Activated naive CD4-positive, alpha-beta T cell treated with anti-CD3 and anti-CD28 coated beads, Interleukin-2, amount 10 ng/mL, durations not matched to agents 7 days and 5 days (primary cell): ENCODE measurements at regions not wholly inside any gene's neighbourhood (a gene's known extent, or its start where the extent isn't known, plus 50 kb on each side); places are given as distances from the start of the nearest gene placed in this dataset.

Experiments
- CTCF ChIA-PET: fragments of 350-600 bp; sonication (Branson Sonifier 250); formaldehyde crosslinking; loops from one replicate; lab custom pipeline; 2021; ENCODE audit warnings: antibody characterized with exemption; lab: Charles Lee
- DNase-seq: peaks from one replicate; pipeline ENCODE4 v3.0.0-alpha.2; 2020
- H3K27ac Mint-ChIP-seq: one replicate; pipeline ENCODE4 v1.8.0; 2021; ENCODE audit warnings: mild to moderate bottlenecking, moderate library complexity, mixed read lengths
- H3K27me3 Mint-ChIP-seq: one replicate; pipeline ENCODE4 v1.8.0; 2021; ENCODE audit warnings: mild to moderate bottlenecking, mixed read lengths
- H3K36me3 Mint-ChIP-seq: one replicate; pipeline ENCODE4 v1.8.0; 2021; ENCODE audit warnings: mixed read lengths
- H3K4me1 Mint-ChIP-seq: one replicate; pipeline ENCODE4 v1.8.0; 2021; ENCODE audit warnings: mixed read lengths
- H3K4me3 Mint-ChIP-seq: one replicate; pipeline ENCODE4 v1.8.0; 2021; ENCODE audit warnings: mild to moderate bottlenecking, moderate library complexity, mixed read lengths
- H3K9me3 Mint-ChIP-seq: one replicate; pipeline ENCODE4 v1.8.0; 2021; ENCODE audit warnings: mixed read lengths

DNA sequence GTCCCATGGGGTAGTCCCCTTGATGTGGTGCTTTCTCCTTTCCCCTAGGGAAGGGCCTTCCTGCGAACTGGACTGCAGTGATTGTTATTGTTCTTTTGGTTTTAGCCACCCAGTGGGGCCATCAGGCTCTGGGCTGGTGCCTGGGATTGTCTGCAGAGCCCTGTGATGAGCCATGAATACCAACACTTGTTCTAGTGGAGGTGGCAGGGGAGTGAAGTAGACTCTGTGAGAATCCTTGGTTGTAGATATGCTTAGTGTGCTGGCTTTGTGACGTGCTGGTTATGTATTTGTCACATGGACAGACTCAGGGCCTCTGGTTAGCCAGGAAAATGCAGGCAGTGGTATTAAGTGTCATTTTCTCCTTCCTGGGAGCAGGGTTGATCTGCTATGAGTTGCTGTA lies 51.8 kb upstream of the NDUFB4 start:
- Mint-ChIP-seq H3K27me3 (no peaks in the 10 kb centered on the region), H3K4me1 (no peaks in the 10 kb centered on the region), H3K9me3 (peaks cover 15% of the 10 kb centered on the region), H3K4me3 (no peak overlapping the region), H3K27ac (no peak overlapping the region), H3K36me3 (peaks cover 1% of the 10 kb centered on the region)
- DNase-seq: no peak
- CTCF ChIA-PET: no interaction called here

DNA sequence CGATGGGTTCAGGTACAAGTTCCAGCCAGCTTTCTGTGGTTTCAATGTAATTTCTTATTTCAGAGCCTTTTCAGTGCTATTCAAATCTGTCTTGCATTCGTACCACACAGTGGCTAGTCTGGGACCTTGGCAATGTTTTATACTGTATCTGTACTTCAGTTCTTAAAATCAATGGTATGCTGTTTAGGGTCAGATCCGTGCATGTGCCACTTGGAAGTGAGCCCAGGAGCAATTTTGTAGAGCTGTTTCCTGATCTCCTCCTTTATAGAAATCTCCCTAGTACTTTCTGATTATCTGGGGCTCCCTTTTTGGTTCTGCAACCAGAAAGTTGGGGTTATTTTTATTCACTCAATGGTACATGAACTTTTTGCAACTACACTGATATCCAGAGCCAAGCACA lies 59.5 kb upstream of the NDUFB4 start:
- Mint-ChIP-seq H3K4me1 (no peaks in the 10 kb centered on the region), H3K27ac (no peak overlapping the region), H3K36me3 (no peaks in the 10 kb centered on the region), H3K9me3 (peaks cover 14% of the 10 kb centered on the region), H3K27me3 (peaks cover 8% of the 10 kb centered on the region), H3K4me3 (no peak overlapping the region)
- DNase-seq: no peak
- CTCF ChIA-PET: no interaction called here

DNA sequence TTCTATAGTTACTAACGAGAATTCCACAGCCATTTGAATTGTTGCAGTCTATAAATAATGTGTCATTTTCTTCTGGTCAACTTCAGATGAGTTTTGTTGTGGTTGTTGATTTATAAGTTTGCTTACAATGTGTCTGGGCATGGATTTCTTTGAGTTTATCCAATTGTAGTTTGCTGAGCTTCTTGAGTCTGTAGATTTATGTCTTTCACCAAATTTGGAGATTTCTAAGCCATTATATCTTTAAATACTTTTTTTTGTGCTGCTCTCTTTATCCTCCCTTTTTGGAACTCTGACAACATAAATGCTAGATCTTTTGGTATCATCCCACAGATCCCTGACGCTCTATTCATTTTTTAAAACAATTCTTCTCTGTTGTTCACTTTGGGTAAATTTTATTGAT lies 63.2 kb upstream of the NDUFB4 start:
- Mint-ChIP-seq H3K36me3 (no peaks in the 10 kb centered on the region), H3K4me1 (no peaks in the 10 kb centered on the region), H3K27me3 (peaks cover 10% of the 10 kb centered on the region), H3K4me3 (no peak overlapping the region), H3K9me3 (no peaks in the 10 kb centered on the region), H3K27ac (no peak overlapping the region)
- DNase-seq: no peak
- CTCF ChIA-PET: no interaction called here

DNA sequence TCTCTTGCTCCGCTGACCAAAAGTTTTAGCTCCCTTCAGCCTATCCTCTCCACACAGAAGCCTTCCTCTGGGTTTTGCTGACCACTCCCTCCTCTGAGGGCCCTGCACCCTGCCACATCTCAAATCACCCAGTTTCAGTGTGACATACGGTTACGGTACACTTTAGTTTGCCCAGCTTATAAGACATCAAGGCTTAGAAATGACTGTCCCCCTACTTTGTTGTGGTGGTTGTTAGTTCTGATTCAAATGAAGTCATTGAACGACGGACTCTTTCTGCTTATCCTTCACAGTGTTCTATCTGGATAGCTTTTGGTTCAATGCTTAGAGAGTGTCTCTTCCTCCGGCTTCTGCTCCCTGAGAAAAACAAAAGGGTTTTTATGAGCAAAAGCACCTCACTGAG lies 68.0 kb upstream of the NDUFB4 start:
- Mint-ChIP-seq H3K27me3 (peaks cover 4% of the 10 kb centered on the region), H3K4me3 (no peak overlapping the region), H3K36me3 (no peaks in the 10 kb centered on the region), H3K4me1 (peaks cover 2% of the 10 kb centered on the region), H3K9me3 (no peaks in the 10 kb centered on the region), H3K27ac (no peak overlapping the region)
- CTCF ChIA-PET: no interaction called here
- DNase-seq: no peak

DNA sequence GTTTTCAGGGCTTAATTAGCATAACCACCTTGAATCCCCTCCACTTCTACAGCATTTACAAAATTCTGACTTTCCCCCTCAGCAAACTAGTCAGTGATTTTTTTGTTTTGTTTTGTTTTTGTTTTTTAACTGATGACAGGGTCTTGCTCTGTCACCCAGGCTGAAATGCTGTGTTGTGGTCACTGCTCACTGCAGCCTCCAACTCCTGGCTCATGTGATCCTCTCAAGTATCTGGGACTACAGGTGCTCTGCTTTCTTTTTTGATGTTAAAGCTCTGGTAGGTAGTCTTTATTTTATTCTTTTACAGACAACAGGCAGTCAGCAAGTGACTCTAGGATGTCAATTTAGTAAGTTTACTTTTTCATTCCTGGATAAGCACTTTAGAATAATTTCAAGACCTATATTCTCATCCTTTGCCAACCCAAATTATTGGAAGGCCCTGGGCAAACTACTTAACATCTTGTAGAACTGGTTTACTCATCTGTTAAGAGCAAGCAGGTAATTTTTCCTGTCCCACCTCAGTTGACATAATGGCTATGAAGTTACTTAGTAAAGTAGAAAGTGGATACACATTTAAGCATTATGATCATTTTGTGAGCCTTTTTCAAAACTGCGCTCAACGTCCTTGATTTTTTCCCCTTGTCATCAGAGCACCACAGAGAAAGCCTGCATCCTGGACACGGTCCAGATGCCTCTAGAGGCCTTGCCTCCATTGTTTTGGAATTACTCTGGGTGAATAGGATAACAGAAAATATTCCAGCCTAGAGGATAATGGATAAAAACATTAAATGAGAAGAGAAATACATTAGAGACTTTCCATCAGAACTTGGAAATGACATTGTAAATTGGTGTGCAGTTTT lies 69.9 kb upstream of the NDUFB4 start:
- peaks cover 4% of the 10 kb centered on the region for H3K27me3 Mint-ChIP-seq
- H3K9me3 Mint-ChIP-seq: no peaks in the 10 kb centered on the region
- H3K4me1 Mint-ChIP-seq: peaks cover 2% of the 10 kb centered on the region
- CTCF ChIA-PET: interaction anchor here (1.5 kb wide), 1 partner anchor 109 kb away, joined by 3 read pairs; no protein-coding TSS in a partner anchor
- H3K27ac Mint-ChIP-seq: no peak overlapping the region
- no peak for DNase-seq
- H3K36me3 Mint-ChIP-seq: no peaks in the 10 kb centered on the region
- no peak overlapping the region for H3K4me3 Mint-ChIP-seq

DNA sequence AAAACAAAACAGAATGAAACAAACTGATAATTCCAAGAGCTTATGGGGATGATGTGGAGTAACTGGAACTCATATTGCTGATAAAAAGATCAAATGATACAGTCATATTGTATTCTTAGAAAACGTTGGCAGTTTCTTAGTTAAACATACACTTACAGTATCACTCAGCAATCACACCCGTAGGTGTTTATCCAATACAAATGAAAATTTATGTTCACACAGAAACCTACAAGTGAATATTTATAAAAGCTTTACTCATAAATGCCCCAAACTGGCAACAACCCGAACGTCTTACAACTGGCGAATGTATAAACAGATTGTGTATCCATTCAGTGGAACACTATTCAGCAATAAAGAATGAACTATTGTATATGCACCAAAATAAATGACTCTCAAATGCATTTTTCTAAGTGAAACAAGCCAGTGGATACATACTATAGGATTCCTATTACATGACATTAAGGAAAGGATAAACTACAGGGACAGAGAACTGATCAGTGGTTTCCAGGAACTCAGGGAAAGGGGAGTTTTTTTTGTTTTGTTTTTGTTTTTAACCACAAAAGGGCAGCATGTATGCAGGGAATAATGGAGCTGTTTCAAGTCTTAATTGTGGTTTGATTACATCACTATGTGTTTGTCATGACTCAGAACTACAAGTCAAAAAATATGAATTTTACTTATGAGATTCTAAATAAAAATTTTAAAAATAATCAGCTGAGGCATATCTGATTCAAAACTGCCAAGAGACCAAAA lies 71.8 kb upstream of the NDUFB4 start:
- H3K27ac Mint-ChIP-seq: no peak overlapping the region
- peaks cover 2% of the 10 kb centered on the region for H3K4me1 Mint-ChIP-seq
- no peaks in the 10 kb centered on the region for H3K36me3 Mint-ChIP-seq
- DNase-seq: no peak
- H3K9me3 Mint-ChIP-seq: no peaks in the 10 kb centered on the region
- H3K27me3 Mint-ChIP-seq: peaks cover 4% of the 10 kb centered on the region
- H3K4me3 Mint-ChIP-seq: no peak overlapping the region
- CTCF ChIA-PET: interaction anchor here (1.4 to 1.5 kb wide), 2 partner anchors 35 to 107 kb away, joined by 3 to 4 read pairs; no protein-coding TSS in a partner anchor

DNA sequence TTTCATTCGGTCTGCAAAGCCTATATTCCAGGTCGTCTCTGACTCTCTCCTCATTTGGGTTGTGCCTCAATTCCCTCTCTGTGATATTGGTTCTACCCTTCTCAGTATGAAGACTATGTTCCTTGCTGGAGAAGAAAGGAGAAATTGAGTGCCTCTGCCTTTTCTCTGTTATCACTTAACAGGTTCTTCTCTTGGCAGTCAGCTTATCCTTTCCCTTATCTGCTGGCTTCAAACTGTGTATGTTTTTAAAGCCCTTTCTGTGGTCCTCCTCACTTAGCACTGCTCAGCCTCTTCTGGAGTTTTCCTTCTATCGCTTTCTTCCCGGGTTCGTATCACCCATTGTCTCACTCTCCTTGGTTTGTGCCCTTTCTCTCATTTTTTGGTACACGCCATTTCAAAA lies 65.3 kb upstream of the FSTL1 start:
- CTCF ChIA-PET: no interaction called here
- no peak for DNase-seq
- no peaks in the 10 kb centered on the region for H3K36me3 Mint-ChIP-seq
- peaks cover under 1% of the 10 kb centered on the region for H3K27me3 Mint-ChIP-seq
- H3K27ac Mint-ChIP-seq: no peak overlapping the region
- H3K4me3 Mint-ChIP-seq: no peak overlapping the region
- no peaks in the 10 kb centered on the region for H3K9me3 Mint-ChIP-seq
- no peaks in the 10 kb centered on the region for H3K4me1 Mint-ChIP-seq

DNA sequence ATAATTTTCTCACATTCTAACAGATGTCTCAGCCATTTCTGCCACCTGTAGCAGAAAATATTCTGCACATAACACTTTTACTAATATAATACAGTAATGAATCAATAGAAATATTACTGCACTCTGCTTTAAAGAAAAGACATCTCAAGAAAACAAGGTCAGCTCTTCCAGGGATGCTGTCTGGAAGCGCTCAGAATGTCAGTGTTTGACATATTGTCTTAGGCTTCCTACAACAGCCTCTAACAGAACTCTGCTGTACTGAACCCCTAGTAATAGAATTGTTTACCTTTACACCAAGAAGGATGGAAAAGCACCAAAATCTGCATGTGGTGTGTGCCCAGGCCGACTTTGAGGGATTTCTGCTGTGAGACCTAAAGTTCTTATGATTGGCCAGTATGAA lies 61.9 kb upstream of the FSTL1 start:
- H3K9me3 Mint-ChIP-seq: peaks cover 2% of the 10 kb centered on the region
- no peak overlapping the region for H3K27ac Mint-ChIP-seq
- CTCF ChIA-PET: no interaction called here
- peaks cover 8% of the 10 kb centered on the region for H3K27me3 Mint-ChIP-seq
- no peaks in the 10 kb centered on the region for H3K4me1 Mint-ChIP-seq
- no peak overlapping the region for H3K4me3 Mint-ChIP-seq
- no peak for DNase-seq
- H3K36me3 Mint-ChIP-seq: no peaks in the 10 kb centered on the region

DNA sequence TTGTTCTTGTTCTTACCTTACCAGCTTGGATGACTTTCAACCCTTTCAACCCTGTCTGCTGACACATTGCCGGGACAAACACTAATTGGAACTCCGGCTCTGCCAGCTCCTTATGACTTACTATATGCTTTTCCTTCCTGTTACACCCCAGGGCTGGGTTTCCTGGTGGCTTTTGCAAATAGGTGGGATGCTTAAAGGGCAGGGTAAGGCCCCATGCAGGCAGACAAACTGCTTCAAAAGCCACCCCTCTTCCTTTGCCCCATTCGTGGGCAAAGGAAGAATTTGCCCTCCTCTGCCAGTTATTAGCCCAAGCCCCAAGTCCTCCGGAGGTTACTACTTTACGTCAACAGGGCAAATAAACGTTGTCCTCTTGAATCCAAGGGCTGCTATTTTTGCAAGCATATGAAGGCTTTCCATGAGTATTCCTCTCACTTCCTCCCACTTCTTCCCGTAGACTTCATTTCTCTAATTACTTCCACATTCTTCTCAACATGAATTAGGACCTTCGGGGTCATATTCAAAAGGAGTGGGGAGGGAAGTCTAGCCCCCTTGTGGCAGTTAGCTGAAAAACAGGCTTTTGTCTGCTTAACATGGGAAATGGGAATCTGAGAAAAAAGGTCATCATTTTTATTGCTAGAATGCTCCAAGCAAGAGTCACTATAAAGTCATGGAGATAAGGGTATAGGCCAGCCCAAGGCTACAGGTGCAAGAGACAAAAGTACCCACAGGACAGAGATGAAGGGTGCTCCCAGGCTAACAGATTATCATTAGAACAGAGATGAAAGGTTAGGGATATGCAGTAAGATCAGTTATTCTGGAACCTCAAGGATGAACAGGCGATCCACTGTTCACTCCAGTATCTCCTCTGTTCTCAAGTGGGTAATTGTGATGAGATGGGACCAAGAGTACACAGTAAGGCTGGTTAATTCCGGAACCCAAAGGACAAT lies 56.3 kb upstream of the FSTL1 start:
- no peaks in the 10 kb centered on the region for H3K4me1 Mint-ChIP-seq
- peaks cover 25% of the 10 kb centered on the region for H3K27me3 Mint-ChIP-seq
- peaks cover 2% of the 10 kb centered on the region for H3K9me3 Mint-ChIP-seq
- H3K27ac Mint-ChIP-seq: no peak overlapping the region
- no peak overlapping the region for H3K4me3 Mint-ChIP-seq
- no peaks in the 10 kb centered on the region for H3K36me3 Mint-ChIP-seq
- no peak for DNase-seq
- CTCF ChIA-PET: interaction anchor here (0.6 to 1.6 kb wide), 2 partner anchors 26 to 89 kb away, joined by 3 to 7 read pairs; no protein-coding TSS in a partner anchor

DNA sequence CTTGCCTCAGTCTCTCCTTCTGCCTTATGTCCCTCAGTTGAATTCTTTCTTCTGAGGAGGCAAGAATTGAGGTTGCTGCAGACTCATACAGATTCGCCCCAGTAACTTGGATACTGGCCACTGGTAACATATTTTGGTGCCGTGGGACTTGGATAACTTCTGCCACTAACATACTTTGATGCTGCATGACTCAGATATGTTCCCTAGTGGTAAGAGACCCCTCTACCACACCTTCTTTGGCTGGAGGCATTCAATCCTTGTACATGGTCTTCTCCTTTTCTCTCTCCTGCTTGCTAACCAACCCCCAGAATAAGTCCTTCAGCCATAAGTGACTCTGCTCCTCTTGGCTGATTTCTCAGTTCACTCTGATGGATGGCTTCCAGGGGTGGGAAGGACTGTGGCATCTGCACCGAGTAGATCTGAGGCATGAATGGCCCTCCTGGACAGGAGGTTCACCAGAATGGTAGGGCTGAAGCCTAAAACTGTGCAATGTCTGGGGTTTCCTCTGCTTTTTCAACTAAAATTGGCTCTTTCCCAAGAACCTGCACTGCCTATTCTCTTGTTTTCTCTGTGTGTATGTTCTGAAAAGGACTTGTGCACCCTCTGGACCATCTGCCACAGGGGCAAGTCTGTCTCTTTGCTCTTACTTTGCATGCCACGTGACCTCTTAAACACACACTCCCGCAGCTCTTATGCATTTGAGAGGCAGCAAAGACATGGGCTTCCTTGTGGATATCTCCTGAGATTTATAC lies 55.5 kb upstream of the FSTL1 start:
- peaks cover 25% of the 10 kb centered on the region for H3K27me3 Mint-ChIP-seq
- DNase-seq: no peak
- H3K9me3 Mint-ChIP-seq: peaks cover 2% of the 10 kb centered on the region
- no peak overlapping the region for H3K4me3 Mint-ChIP-seq
- CTCF ChIA-PET: interaction anchor here (0.6 to 1.6 kb wide), 2 partner anchors 26 to 88 kb away, joined by 3 to 7 read pairs; no protein-coding TSS in a partner anchor
- no peaks in the 10 kb centered on the region for H3K4me1 Mint-ChIP-seq
- peak overlapping the region; percentile 47 for H3K27ac Mint-ChIP-seq
- no peaks in the 10 kb centered on the region for H3K36me3 Mint-ChIP-seq

DNA sequence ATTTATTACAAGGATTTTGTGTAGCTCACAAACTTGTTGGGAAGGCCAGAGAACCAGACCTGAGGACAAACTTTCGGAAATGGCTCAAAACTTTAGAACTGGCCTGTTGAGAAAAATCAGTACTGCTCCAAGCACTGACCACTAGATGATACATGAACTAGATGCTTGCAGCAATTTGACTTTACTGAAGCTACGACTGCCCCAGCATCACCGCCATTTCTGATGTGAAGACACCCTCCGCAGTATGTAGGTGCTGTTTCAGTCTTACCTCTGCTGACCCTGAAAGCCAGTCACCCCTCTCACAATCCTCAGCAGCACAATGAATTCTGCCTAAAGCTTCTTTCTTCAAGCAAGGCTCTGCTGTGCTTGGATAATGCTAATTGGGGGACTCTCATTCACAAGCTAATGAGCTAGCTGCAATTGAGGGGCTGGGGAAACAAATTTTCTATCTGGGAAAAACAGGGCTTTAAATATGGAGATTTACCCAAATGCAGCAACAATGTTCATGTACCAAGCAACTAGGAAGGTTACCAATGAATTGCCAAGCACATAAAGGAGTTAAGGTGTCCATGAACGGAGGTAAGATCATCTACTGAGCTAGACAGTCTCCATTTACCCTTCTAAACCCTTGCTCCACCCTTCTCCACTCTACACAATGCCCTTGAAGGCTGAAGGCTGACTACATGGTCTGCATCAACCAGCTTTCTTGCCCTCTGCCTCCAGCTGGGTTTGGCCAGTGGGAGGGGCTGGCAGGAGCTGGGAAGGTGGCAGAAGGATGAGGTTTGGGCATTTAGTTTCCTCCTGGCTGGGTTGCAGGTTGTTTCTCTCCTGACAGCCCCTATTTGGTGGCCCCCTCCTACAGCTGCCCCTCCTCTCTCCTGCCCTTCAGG lies 53.2 kb upstream of the FSTL1 start:
- no peak overlapping the region for H3K27ac Mint-ChIP-seq
- H3K27me3 Mint-ChIP-seq: peaks cover 27% of the 10 kb centered on the region
- peaks cover under 1% of the 10 kb centered on the region for H3K9me3 Mint-ChIP-seq
- CTCF ChIA-PET: interaction anchor here (0.7 kb wide), 2 partner anchors 35 to 956 kb away, joined by 3 read pairs; no protein-coding TSS in a partner anchor
- no peak for DNase-seq
- no peaks in the 10 kb centered on the region for H3K36me3 Mint-ChIP-seq
- no peak overlapping the region for H3K4me3 Mint-ChIP-seq
- H3K4me1 Mint-ChIP-seq: no peaks in the 10 kb centered on the region

DNA sequence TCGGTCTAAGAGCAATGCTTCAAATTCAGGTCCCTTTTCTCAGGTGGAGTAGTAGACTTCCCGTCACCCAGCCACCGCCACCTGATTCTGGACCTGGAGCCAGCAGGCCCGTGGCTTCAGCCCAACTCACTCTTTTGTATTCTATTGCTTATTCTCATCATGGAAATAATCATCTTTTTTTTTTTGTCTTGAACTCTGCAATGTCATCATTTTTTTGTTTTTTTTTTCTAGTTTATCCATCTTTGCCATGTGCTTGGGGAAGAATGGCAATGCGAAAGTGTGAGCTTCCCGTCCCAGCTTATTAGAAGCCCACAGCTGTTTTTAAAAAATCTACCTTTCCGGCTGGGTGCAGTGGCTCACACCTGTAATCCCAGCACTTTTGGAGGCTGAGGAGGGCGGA lies 51.3 kb upstream of the FSTL1 start:
- CTCF ChIA-PET: no interaction called here
- H3K4me3 Mint-ChIP-seq: no peak overlapping the region
- peaks cover 2% of the 10 kb centered on the region for H3K9me3 Mint-ChIP-seq
- no peak overlapping the region for H3K27ac Mint-ChIP-seq
- H3K27me3 Mint-ChIP-seq: peaks cover 22% of the 10 kb centered on the region
- H3K4me1 Mint-ChIP-seq: no peaks in the 10 kb centered on the region
- no peak for DNase-seq
- H3K36me3 Mint-ChIP-seq: no peaks in the 10 kb centered on the region
